Liver (tissue), 8 donors: ENCODE measurements at regions not wholly inside any gene's neighbourhood (a gene's known extent, or its start where the extent isn't known, plus 50 kb on each side); places are given as distances from the start of the nearest gene placed in this dataset.

Source experiments
- DNase-seq: peaks from one replicate; pipeline ENCODE4 v3.0.0-alpha.2; 2017; ENCODE audit warnings: low spot score
- H3K27ac ChIP-seq, 2 donors: one replicate each; pipeline ENCODE4 v1.7.0; 2013; ENCODE audit warnings: inconsistent platforms in 2 of 2, low read length in 2 of 2, control low read depth in 1 of 2, low read depth in 1 of 2, mild to moderate bottlenecking in 1 of 2
- H3K27me3 ChIP-seq, 4 donors: one replicate each; pipeline versions ENCODE4 v1.6.1 to v1.7.0; 2013; ENCODE audit warnings: low read length in 3 of 4, inconsistent platforms in 1 of 4, mild to moderate bottlenecking in 1 of 4, moderate library complexity in 1 of 4; ENCODE audit not compliant: control insufficient read depth in 4 of 4, insufficient read depth in 4 of 4
- H3K36me3 ChIP-seq, 4 donors: one replicate each; pipeline versions ENCODE4 v1.6.1 to v1.7.0; 2013; ENCODE audit warnings: low read length in 3 of 4, mild to moderate bottlenecking in 3 of 4, low read depth in 1 of 4, moderate library complexity in 1 of 4; ENCODE audit not compliant: control insufficient read depth in 4 of 4, insufficient read depth in 3 of 4
- H3K4me1 ChIP-seq, 4 donors: one replicate each; pipeline versions ENCODE4 v1.6.1 to v1.7.0; 2013; ENCODE audit warnings: low read length in 3 of 4, mild to moderate bottlenecking in 3 of 4, moderate library complexity in 1 of 4; ENCODE audit not compliant: control insufficient read depth in 4 of 4, insufficient read depth in 4 of 4
- H3K4me3 ChIP-seq, 3 donors: one replicate each; pipeline versions ENCODE4 v1.6.1 to v1.7.0; 2013; ENCODE audit warnings: low read length in 3 of 3, control low read depth in 1 of 3, low read depth in 1 of 3, mild to moderate bottlenecking in 1 of 3
- H3K9ac ChIP-seq, 2 donors: one replicate each; pipeline ENCODE4 v1.7.0; 2013; ENCODE audit warnings: low read length in 2 of 2, mild to moderate bottlenecking in 2 of 2, moderate library complexity in 2 of 2, control low read depth in 1 of 2, low read depth in 1 of 2
- H3K9me3 ChIP-seq, 4 donors: one replicate each; pipeline versions ENCODE4 v1.6.1 to v1.7.0; 2013; ENCODE audit warnings: low read length in 3 of 4; ENCODE audit not compliant: control insufficient read depth in 4 of 4
- ATF3 ChIP-seq: IDR thresholded peaks from 2 replicates; pipeline ENCODE4 v1.6.1; 2016; ENCODE audit warnings: antibody characterized with exemption
- CTCF ChIP-seq: fragments of 150-350 bp; IDR thresholded peaks from 2 replicates; pipeline ENCODE4 v1.5.1; 2017; ENCODE audit warnings: improper control_type of control experiment, low read depth, low read length; ENCODE audit not compliant: missing input control
- EGR1 ChIP-seq, 2 donors: IDR thresholded peaks; 2 replicates each; pipeline ENCODE4 v1.6.1; 2016 to 2018; ENCODE audit warnings: antibody characterized with exemption in 2 of 2, low read depth in 2 of 2
- FOXA1 ChIP-seq: IDR thresholded peaks from 2 replicates; pipeline ENCODE4 v1.6.1; 2016; ENCODE audit warnings: antibody characterized with exemption
- GABPA ChIP-seq, 2 donors: IDR thresholded peaks in 1 of 2; conservative IDR thresholded peaks in 1 of 2; 2 replicates each; pipeline ENCODE4 v1.6.1; 2016; ENCODE audit warnings: antibody characterized with exemption in 2 of 2, mild to moderate bottlenecking in 1 of 2, moderate library complexity in 1 of 2
- HNF4A ChIP-seq, 2 donors: conservative IDR thresholded peaks; 2 replicates each; pipeline ENCODE4 v1.6.1; 2016; ENCODE audit warnings: antibody characterized with exemption in 2 of 2, mild to moderate bottlenecking in 2 of 2
- HNF4G ChIP-seq: IDR thresholded peaks from 2 replicates; pipeline ENCODE4 v1.6.1; 2016; ENCODE audit warnings: antibody characterized with exemption
- JUND ChIP-seq, 2 donors: IDR thresholded peaks; 2 replicates each; pipeline ENCODE4 v1.6.1; 2016; ENCODE audit warnings: antibody characterized with exemption in 2 of 2
- MAX ChIP-seq: IDR thresholded peaks from 2 replicates; pipeline ENCODE4 v1.6.1; 2016; ENCODE audit warnings: antibody characterized with exemption
- NR2F2 ChIP-seq: IDR thresholded peaks from 2 replicates; pipeline ENCODE4 v1.6.1; 2016; ENCODE audit warnings: antibody characterized with exemption
- RAD21 ChIP-seq, 2 donors: IDR thresholded peaks; 2 replicates each; pipeline ENCODE4 v1.6.1; 2016; ENCODE audit warnings: antibody characterized with exemption in 2 of 2, mild to moderate bottlenecking in 2 of 2
- REST ChIP-seq: IDR thresholded peaks from 2 replicates; pipeline ENCODE4 v1.6.1; 2016; ENCODE audit warnings: antibody characterized with exemption, mild to moderate bottlenecking
- RXRA ChIP-seq, 2 donors: IDR thresholded peaks; 2 replicates each; pipeline ENCODE4 v1.6.1; 2017 to 2018; ENCODE audit warnings: antibody characterized with exemption in 2 of 2, mild to moderate bottlenecking in 1 of 2
- SP1 ChIP-seq: IDR thresholded peaks from 2 replicates; pipeline ENCODE4 v1.6.1; 2018; ENCODE audit warnings: antibody characterized with exemption, mild to moderate bottlenecking
- TAF1 ChIP-seq: conservative IDR thresholded peaks from 2 replicates; pipeline ENCODE4 v1.6.1; 2016; ENCODE audit warnings: antibody characterized with exemption, mild to moderate bottlenecking
- YY1 ChIP-seq: IDR thresholded peaks from 2 replicates; pipeline ENCODE4 v1.6.1; 2016; ENCODE audit warnings: antibody characterized with exemption, mild to moderate bottlenecking
- WGBS: extraction: QIAGEN DNeasy Blood & Tissue Kit; methylation state at CpG from one replicate; pipeline ENCODE4 v1.1.7; 2013; 5-methylcytosine and 5-hydroxymethylcytosine counted together
- donor health status: healthy.
- donor health status: healthy.
- donor health status: healthy.
- donor health status: healthy.
- donor health status: healthy.

- TF ChIP-seq FOXA1 (no peak), TAF1 (no peak), ATF3 (no peak)
- Histone ChIP-seq H3K9me3 (no peaks in the 10 kb centered on the region), H3K4me3 (no peak overlapping the region), H3K4me1 (no peaks in the 10 kb centered on the region), H3K27ac (no peak overlapping the region), H3K36me3 (no peaks in the 10 kb centered on the region), H3K27me3 (no peaks in the 10 kb centered on the region), H3K9ac (no peak overlapping the region)
- WGBS = 84% methylated on average over 2 of the region's 2 CpGs
- no peak for DNase-seq
Observed at GRCh38 chr3:31016196-31016595, 121.7 kb upstream of the GADL1 start.

- no peak overlapping the region for H3K4me3 ChIP-seq
- TF ChIP-seq ATF3 (no peak), TAF1 (no peak), MAX (no peak), GABPA (IDR thresholded peaks at IDR 0.05 in 1 of 2, conservative IDR thresholded peaks at IDR 0.05 in 1 of 2) (no peak), EGR1 (IDR thresholded peaks at IDR 0.05; ENCODE audit: low read depth in 2 of 2) (no peak), HNF4G (no peak), FOXA1 (no peak), CTCF (no peak), SP1 (no peak), JUND (IDR thresholded peaks at IDR 0.05) (no peak), REST (no peak), NR2F2 (no peak), HNF4A (conservative IDR thresholded peaks at IDR 0.05) (no peak), RAD21 (IDR thresholded peaks at IDR 0.05) (no peak), RXRA (IDR thresholded peaks at IDR 0.05) (no peak), YY1 (no peak)
- DNase-seq = no peak
- no peaks in the 10 kb centered on the region for H3K27me3 ChIP-seq
- peaks cover 0 to 3% (median 1%) of the 10 kb centered on the region in 4 donors for H3K9me3 ChIP-seq
- H3K27ac ChIP-seq = no peak overlapping the region
- H3K9ac ChIP-seq = no peak overlapping the region
- H3K4me1 ChIP-seq = no peaks in the 10 kb centered on the region
- H3K36me3 ChIP-seq = no peaks in the 10 kb centered on the region
Observed at GRCh38 chr3:31022716-31023115, 128.3 kb upstream of the GADL1 start.
